ENCODE measurements at regions not wholly inside any gene's neighbourhood (a gene's known extent, or its start where the extent isn't known, plus 50 kb on each side); places are given as distances from the start of the nearest gene placed in this dataset.

- Histone ChIP-seq H3K9ac (ENCODE audit: insufficient read depth, low read length) (no peak overlapping the region), H3K4me3 (replicated peaks in 1 of 4; ENCODE audit: control extremely low read depth in 1 of 4, insufficient read depth in 1 of 4, low read depth in 3 of 4, low read length in 4 of 4) (no peak overlapping the region), H2AFZ (ENCODE audit: low read length) (no peak overlapping the region), H3K36me3 (ENCODE audit: control insufficient read depth, insufficient read depth, low read length) (no peaks in the 10 kb centered on the region), H3K79me2 (ENCODE audit: control insufficient read depth, insufficient read depth, low read length) (no peaks in the 10 kb centered on the region), H3K9me3 (ENCODE audit: control insufficient read depth, insufficient read depth, low read depth, low read length) (no peaks in the 10 kb centered on the region), H3K27me3 (ENCODE audit: control insufficient read depth, insufficient read depth, low read length) (no peaks in the 10 kb centered on the region), H3K4me2 (ENCODE audit: extremely low read depth, insufficient read depth, low read length) (no peak overlapping the region), H3K27ac (ENCODE audit: insufficient read depth, low read length) (no peak overlapping the region), H3K4me1 (ENCODE audit: control insufficient read depth, extremely low read depth, insufficient read depth, low read length) (no peaks in the 10 kb centered on the region), H4K20me1 (ENCODE audit: control insufficient read depth, extremely low read depth, insufficient read depth, low read length) (no peaks in the 10 kb centered on the region)
- TF ChIP-seq EZH2 (IDR thresholded peaks at IDR 0.05; ENCODE audit: low read length, missing control alignments): no peak
- no peak for TF ChIP-seq CTCF (conservative IDR thresholded peaks at IDR 0.05 in 1 of 2, IDR thresholded peaks at IDR 0.05 in 1 of 2; ENCODE audit: low read depth in 1 of 2, low read length in 2 of 2)
- no peak for DNase-seq (ENCODE audit: low read depth in 2 of 2)
Measured at GRCh38 chr9:102534031-102534430, 461.1 kb upstream of the CYLC2 start.

GRCh38 chr9:102521097-102521755 lies 473.9 kb upstream of the CYLC2 start:
- Histone ChIP-seq H3K4me3 (replicated peaks in 1 of 4; ENCODE audit: control extremely low read depth in 1 of 4, insufficient read depth in 1 of 4, low read depth in 3 of 4, low read length in 4 of 4) (no peak overlapping the region), H3K9me3 (ENCODE audit: control insufficient read depth, insufficient read depth, low read depth, low read length) (no peaks in the 10 kb centered on the region), H4K20me1 (ENCODE audit: control insufficient read depth, extremely low read depth, insufficient read depth, low read length) (no peaks in the 10 kb centered on the region), H3K27ac (ENCODE audit: insufficient read depth, low read length) (no peak overlapping the region), H3K27me3 (ENCODE audit: control insufficient read depth, insufficient read depth, low read length) (no peaks in the 10 kb centered on the region), H2AFZ (ENCODE audit: low read length) (no peak overlapping the region), H3K4me2 (ENCODE audit: extremely low read depth, insufficient read depth, low read length) (no peak overlapping the region), H3K4me1 (ENCODE audit: control insufficient read depth, extremely low read depth, insufficient read depth, low read length) (no peaks in the 10 kb centered on the region), H3K79me2 (ENCODE audit: control insufficient read depth, insufficient read depth, low read length) (no peaks in the 10 kb centered on the region), H3K36me3 (ENCODE audit: control insufficient read depth, insufficient read depth, low read length) (no peaks in the 10 kb centered on the region), H3K9ac (ENCODE audit: insufficient read depth, low read length) (no peak overlapping the region)
- no peak for DNase-seq (ENCODE audit: low read depth in 2 of 2)
- TF ChIP-seq EZH2 (IDR thresholded peaks at IDR 0.05; ENCODE audit: low read length, missing control alignments): no peak
- no peak for TF ChIP-seq CTCF (conservative IDR thresholded peaks at IDR 0.05 in 1 of 2, IDR thresholded peaks at IDR 0.05 in 1 of 2; ENCODE audit: low read depth in 1 of 2, low read length in 2 of 2)

DNA sequence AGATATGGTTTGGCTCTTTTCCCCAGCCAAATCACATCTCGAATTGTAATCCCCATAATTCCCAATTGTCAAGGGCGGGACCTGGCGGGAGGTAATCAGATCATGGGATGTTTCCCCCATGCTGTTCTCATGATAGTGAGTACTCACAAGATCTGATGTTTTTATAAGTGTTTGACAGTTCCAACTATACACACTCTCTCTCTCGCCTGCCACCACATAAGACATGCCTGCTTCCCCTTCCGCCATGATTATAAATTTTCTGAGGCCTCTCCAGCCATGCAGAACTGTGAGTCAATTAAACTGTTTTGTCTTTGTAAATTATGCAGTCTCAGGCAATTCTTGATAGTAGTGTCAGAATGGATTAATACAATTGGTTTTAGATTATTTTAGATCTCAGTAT lies 475.7 kb upstream of the CYLC2 start:
- no peak for TF ChIP-seq EZH2 (IDR thresholded peaks at IDR 0.05; ENCODE audit: low read length, missing control alignments)
- TF ChIP-seq CTCF (conservative IDR thresholded peaks at IDR 0.05 in 1 of 2, IDR thresholded peaks at IDR 0.05 in 1 of 2; ENCODE audit: low read depth in 1 of 2, low read length in 2 of 2): no peak
- no peaks in the 10 kb centered on the region for H3K36me3 ChIP-seq (ENCODE audit: control insufficient read depth, insufficient read depth, low read length)
- no peak for DNase-seq (ENCODE audit: low read depth in 2 of 2)

More for the DNA sequence above, 475.7 kb upstream of the CYLC2 start:
- no peaks in the 10 kb centered on the region for H3K4me1 ChIP-seq (ENCODE audit: control insufficient read depth, extremely low read depth, insufficient read depth, low read length)
- no peak overlapping the region for H3K4me3 ChIP-seq (replicated peaks in 1 of 4; ENCODE audit: control extremely low read depth in 1 of 4, insufficient read depth in 1 of 4, low read depth in 3 of 4, low read length in 4 of 4)
- H3K79me2 ChIP-seq (ENCODE audit: control insufficient read depth, insufficient read depth, low read length): no peaks in the 10 kb centered on the region
- no peaks in the 10 kb centered on the region for H3K9me3 ChIP-seq (ENCODE audit: control insufficient read depth, insufficient read depth, low read depth, low read length)
- H3K27ac ChIP-seq (ENCODE audit: insufficient read depth, low read length): no peak overlapping the region
- no peak overlapping the region for H2AFZ ChIP-seq (ENCODE audit: low read length)
- H3K4me2 ChIP-seq (ENCODE audit: extremely low read depth, insufficient read depth, low read length): no peak overlapping the region
- no peak overlapping the region for H3K9ac ChIP-seq (ENCODE audit: insufficient read depth, low read length)
- no peaks in the 10 kb centered on the region for H4K20me1 ChIP-seq (ENCODE audit: control insufficient read depth, extremely low read depth, insufficient read depth, low read length)
- H3K27me3 ChIP-seq (ENCODE audit: control insufficient read depth, insufficient read depth, low read length): no peaks in the 10 kb centered on the region

All from fibroblast of lung (primary cell).